ENCODE measurements at regions not wholly inside any gene's neighbourhood (a gene's known extent, or its start where the extent isn't known, plus 50 kb on each side); places are given as distances from the start of the nearest gene placed in this dataset.

- TF ChIP-seq CTCF (IDR thresholded peaks at IDR 0.05), result no peak
- no peak for TF ChIP-seq POLR2A (IDR thresholded peaks at IDR 0.05)
These were observed 94.0 kb upstream of the FOLH1 start for GRCh38 chr11:49302360-49302759.

Data from esophagus squamous epithelium (tissue), 4 donors.